ACC112 (cell line): ENCODE measurements at regions not wholly inside any gene's neighbourhood (a gene's known extent, or its start where the extent isn't known, plus 50 kb on each side); places are given as distances from the start of the nearest gene placed in this dataset.

Source experiments
- H2AFZ ChIP-seq: fragments of 200-600 bp; sonication (generic); one replicate; pipeline ENCODE4 v1.6.0; 2017; ENCODE audit warnings: antibody characterized with exemption, low read length; ENCODE audit not compliant: unreplicated experiment
- H3K27ac ChIP-seq: fragments of 200-600 bp; sonication (generic); 2 replicates; pipeline ENCODE4 v1.5.1; 2014; ENCODE audit warnings: low read depth, mild to moderate bottlenecking, antibody characterized with exemption, low read length, moderate library complexity
- H3K27me3 ChIP-seq: fragments of 200-600 bp; sonication (generic); 2 replicates; pipeline ENCODE4 v1.6.1; 2014; ENCODE audit warnings: mild to moderate bottlenecking, antibody characterized with exemption, low read length, moderate library complexity, mixed read lengths; ENCODE audit not compliant: insufficient read depth
- H3K36me3 ChIP-seq: fragments of 200-600 bp; sonication (generic); 2 replicates; pipeline ENCODE4 v1.6.1; 2016; ENCODE audit warnings: mild to moderate bottlenecking, antibody characterized with exemption, low read length, moderate library complexity, mixed read lengths; ENCODE audit not compliant: insufficient read depth
- H3K4me1 ChIP-seq: fragments of 200-600 bp; sonication (generic); one replicate; pipeline ENCODE4 v1.6.1; 2016; ENCODE audit warnings: low read length, mixed read lengths; ENCODE audit not compliant: insufficient read depth, unreplicated experiment, control insufficient read depth
- H3K4me3 ChIP-seq: fragments of 200-600 bp; sonication (generic); 2 replicates; pipeline ENCODE4 v1.5.1; 2014; ENCODE audit warnings: mild to moderate bottlenecking, low read depth, low read length
- H3K79me2 ChIP-seq: fragments of 200-600 bp; sonication (generic); one replicate; pipeline ENCODE4 v1.6.0; 2016; ENCODE audit warnings: low read length; ENCODE audit not compliant: control insufficient read depth, unreplicated experiment, insufficient read depth

DNA sequence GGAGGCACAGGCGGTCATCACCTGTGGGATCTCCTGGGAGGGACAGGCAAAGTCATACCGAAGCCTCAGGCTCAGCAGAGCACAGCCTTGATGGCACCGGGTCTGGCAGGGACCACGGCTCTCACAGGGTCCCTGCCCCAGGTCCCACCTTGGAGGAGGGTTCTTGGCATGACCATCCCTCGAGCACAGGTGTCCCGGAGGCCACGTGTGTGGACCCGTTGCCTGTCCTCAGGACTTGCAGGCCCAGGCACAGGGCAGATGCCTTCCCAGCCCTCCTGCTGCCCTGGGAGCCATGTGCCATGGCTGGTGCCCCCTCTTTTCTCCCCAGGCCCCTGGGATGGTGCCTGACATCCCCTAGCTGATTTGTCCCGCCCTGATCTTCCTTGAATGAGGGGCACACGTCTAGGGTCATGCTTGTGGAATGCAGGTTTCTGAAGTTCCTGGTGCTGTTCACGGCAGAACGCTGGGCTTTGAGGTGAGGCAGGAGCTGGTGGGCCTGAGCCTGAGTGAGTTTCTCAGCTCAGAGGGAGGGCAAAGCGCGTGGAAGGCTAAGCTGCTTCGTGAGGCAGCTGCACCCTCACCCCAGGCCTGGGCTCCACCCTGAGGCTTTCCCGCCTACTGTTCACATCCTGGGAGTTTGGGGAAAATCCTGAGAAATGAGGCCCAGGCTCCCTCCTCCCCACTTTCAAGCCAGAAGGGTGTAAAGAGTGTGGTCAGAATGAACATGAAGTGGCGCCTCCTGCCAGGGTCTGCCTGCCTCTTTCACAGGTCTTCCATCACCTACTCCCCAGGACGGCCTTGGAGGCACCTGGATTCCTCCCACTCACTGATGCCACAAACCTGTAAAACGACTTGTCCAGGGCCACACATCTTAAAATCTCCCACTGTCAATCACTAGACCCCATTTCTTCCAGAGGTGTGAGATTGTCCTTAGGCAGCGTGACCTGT is 325.8 kb upstream of the B3GAT1 start:
- H3K27me3 ChIP-seq = no peaks in the 10 kb centered on the region
- H3K27ac ChIP-seq = no peak overlapping the region
- H2AFZ ChIP-seq = no peak overlapping the region
- H3K36me3 ChIP-seq = no peaks in the 10 kb centered on the region
- H3K4me3 ChIP-seq = no peak overlapping the region
- no peaks in the 10 kb centered on the region for H3K79me2 ChIP-seq
- H3K4me1 ChIP-seq = no peaks in the 10 kb centered on the region

DNA sequence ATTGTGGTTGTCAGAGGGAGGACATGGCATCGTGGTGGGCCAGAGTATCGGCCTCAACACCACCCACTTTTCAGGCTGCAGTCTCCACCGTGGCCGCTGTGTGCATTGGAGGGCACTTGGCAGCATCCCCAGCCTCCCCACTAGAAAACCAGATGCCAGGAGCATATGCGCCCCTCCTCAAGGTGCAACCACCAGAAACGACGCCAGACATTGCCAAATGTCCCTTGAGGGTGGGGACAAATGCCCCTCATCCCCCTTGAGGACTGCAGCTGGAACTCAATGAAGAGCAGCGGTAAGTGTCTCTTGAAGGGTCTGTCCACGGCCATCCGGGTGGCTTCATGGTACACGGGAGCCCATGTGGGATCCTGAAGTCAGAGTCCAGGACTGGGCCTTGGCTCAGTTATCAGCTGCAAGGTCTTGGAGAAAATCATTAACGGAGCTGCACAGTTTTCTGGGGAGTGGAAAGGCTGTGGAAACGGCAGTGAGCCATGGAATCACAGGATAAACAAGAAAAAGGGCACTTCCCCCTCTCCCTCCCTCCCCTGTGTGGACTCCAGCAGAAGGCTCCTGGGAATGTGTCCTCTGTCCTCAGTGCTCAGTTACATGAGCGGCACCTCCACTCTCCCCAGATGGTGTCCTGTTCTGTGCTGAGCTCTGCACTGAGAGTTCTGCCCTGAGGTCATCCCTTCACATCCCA is 324.4 kb upstream of the B3GAT1 start:
- Histone ChIP-seq H2AFZ (no peak overlapping the region), H3K27me3 (no peaks in the 10 kb centered on the region), H3K4me3 (no peak overlapping the region), H3K27ac (no peak overlapping the region), H3K36me3 (no peaks in the 10 kb centered on the region), H3K79me2 (no peaks in the 10 kb centered on the region), H3K4me1 (no peaks in the 10 kb centered on the region)

DNA sequence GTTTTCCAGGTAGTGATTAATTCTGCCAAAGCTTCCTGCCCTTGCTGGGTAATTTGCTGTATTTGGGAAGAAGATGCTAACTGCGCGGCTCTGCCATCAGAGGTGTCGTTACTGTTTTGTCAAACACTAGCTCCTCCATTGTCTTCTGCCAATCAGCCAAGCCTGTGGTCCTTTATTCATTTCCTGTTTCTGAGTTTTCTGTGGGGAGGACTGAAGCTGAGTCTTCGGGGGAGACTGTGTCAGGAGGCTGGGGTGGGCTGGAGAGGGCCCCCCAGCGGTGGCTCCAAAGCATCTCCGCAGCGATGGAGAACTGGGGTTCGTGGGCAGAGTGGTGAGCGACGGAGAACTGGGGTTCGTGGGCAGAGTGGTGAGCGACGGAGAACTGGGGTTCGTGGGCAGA is 322.9 kb upstream of the B3GAT1 start:
- H3K79me2 ChIP-seq = no peaks in the 10 kb centered on the region
- H3K4me1 ChIP-seq = no peaks in the 10 kb centered on the region
- no peaks in the 10 kb centered on the region for H3K36me3 ChIP-seq
- H3K27ac ChIP-seq = no peak overlapping the region
- no peak overlapping the region for H3K4me3 ChIP-seq
- H3K27me3 ChIP-seq = no peaks in the 10 kb centered on the region
- H2AFZ ChIP-seq = no peak overlapping the region

DNA sequence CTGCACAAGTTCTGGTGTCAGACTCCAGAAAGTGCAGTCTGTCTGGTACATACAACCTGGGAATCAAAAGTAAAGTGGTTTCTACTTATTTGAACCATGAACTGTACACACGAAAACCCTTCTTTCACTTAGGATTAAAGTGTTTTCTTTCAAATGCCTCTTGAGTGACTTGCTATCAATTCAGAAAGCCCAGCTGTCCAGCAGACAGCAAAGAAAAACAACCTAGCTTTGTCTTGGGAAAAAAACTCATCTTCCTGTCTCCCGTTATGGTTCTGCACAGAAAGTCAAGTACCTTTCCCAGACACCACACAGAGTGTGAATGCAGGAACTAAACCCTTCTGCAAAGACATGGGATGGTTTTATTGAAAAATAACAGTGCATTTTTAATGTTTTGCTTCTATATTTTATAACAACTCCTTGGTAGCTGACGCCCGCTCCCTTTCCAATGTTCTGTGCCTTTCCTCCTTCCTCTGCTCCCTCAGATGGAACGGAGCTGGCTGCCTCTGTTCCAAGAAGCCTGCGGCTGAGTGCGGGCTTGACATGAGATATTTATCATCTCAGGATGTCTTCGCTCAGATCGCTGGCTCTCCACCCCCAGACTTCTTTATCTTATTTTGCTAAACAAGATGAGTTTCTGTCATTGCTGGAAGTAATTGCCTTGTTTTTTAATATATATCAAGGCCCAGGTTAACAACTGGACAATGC is 322.3 kb upstream of the B3GAT1 start:
- H2AFZ ChIP-seq = no peak overlapping the region
- no peaks in the 10 kb centered on the region for H3K27me3 ChIP-seq
- H3K36me3 ChIP-seq = no peaks in the 10 kb centered on the region
- no peak overlapping the region for H3K27ac ChIP-seq
- no peak overlapping the region for H3K4me3 ChIP-seq
- H3K79me2 ChIP-seq = no peaks in the 10 kb centered on the region
- no peaks in the 10 kb centered on the region for H3K4me1 ChIP-seq

DNA sequence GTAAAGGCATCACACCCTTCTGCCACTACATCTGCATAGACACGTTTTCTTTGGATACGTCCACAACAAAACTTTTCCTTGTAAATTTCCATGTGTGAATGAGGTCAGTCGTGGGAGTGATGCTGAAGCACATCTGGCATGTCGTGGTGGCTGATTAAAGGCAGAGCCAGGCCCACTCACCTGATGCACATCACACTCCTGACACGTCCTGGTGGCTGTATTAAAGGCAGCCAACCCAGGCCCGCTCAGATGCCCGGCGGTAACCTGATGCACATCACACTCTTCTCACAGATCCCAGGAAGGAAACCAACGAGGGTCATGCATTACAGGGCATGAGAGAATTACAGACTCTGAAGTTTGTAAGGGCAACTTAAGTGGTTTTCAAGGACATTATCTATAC is 321.6 kb upstream of the B3GAT1 start:
- no peaks in the 10 kb centered on the region for H3K36me3 ChIP-seq
- H3K27me3 ChIP-seq = no peaks in the 10 kb centered on the region
- no peak overlapping the region for H2AFZ ChIP-seq
- H3K79me2 ChIP-seq = no peaks in the 10 kb centered on the region
- no peaks in the 10 kb centered on the region for H3K4me1 ChIP-seq
- no peak overlapping the region for H3K4me3 ChIP-seq
- no peak overlapping the region for H3K27ac ChIP-seq

DNA sequence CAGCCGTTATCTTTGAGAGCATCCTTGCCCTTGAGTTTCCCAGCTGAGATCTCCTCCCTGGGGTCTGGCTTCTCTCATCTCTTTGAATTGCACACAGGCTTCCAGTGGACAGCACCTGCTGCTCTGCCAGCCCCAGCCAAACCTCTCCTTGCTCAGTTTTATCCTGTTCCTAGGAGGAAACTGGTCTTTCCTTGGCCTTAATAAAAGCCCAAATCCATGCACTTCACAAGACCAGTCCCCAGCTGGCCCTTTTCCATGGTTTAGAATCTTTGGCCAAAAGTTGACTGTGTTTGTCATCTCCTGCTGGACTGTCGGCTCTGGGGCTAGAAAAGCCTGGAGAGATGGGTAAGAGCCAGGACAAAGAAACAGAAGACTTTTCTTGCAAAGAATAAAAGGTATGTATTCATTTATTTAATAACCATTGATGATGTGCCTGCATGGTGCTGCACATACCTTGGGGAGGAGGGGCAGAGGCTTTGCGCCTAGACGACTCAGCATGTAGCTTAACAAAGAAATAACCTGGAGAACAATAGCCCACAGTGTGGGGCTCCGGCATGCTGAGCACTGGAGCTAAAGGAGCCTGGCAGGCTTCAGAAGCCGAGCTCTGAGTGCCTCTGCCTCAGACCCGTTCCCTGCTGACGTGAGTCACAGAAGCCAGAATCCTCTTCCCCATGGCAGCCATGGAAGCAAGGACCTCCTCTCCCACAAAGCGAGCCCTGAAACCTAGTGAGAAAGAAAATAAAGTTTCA is 319.3 kb upstream of the B3GAT1 start:
- Histone ChIP-seq H2AFZ (no peak overlapping the region), H3K79me2 (no peaks in the 10 kb centered on the region), H3K4me1 (no peaks in the 10 kb centered on the region), H3K27me3 (no peaks in the 10 kb centered on the region), H3K36me3 (no peaks in the 10 kb centered on the region), H3K27ac (no peak overlapping the region), H3K4me3 (no peak overlapping the region)

DNA sequence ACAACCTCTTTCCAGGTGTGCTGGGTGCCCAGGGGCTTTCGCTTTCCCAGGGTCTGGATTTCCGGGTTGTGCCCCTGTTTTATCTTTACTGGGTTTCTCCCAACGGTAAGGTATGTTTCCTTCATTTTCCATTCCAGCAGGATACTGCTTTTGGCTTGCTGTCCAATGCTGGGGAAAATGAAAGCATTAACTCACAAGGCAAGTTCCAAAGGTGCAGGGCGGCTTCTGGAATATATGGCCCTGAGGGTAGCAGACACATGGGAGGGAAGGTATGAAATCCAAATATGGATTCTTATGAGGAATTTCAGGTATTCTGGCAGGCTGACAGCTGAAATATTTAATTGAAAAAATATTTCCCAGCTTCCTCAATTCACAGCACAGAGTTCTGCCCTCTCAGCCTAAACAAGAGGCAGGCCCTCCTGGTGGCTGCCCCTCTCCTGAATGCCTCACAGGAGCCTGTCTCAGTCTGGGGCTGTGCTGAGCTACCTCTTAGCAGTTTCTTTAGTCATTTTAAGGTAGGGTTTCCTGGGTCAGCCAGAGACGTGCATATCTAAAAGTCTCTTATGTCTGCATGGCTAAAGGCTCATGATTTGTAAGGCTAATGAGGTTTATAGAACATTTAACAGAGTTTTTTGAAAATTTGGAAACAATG is 318.6 kb upstream of the B3GAT1 start:
- no peak overlapping the region for H3K27ac ChIP-seq
- no peaks in the 10 kb centered on the region for H3K4me1 ChIP-seq
- H3K27me3 ChIP-seq = no peaks in the 10 kb centered on the region
- no peaks in the 10 kb centered on the region for H3K36me3 ChIP-seq
- H2AFZ ChIP-seq = no peak overlapping the region
- H3K79me2 ChIP-seq = no peaks in the 10 kb centered on the region
- H3K4me3 ChIP-seq = no peak overlapping the region

DNA sequence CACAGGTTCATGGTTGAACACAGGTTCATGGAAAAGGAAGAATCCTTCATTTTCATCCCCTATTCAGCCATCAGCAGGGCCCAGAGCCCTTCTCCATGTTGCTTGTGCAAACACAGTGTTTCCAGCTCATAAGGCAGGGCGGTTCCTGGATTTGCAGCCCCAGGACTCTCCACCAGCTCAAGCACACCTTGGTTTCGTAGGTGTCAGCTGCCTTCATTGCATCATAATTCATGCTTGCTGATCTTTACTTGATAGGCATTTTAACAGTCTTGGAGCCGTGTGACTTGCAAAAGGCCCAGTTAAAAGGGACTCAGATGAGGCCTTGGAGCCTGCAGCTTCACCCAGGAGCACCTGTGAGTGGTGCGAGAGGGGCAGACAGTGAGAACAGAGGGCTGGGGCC is 318.1 kb upstream of the B3GAT1 start:
- H3K4me1 ChIP-seq = no peaks in the 10 kb centered on the region
- H3K4me3 ChIP-seq = no peak overlapping the region
- H2AFZ ChIP-seq = no peak overlapping the region
- no peaks in the 10 kb centered on the region for H3K79me2 ChIP-seq
- H3K36me3 ChIP-seq = no peaks in the 10 kb centered on the region
- no peak overlapping the region for H3K27ac ChIP-seq
- no peaks in the 10 kb centered on the region for H3K27me3 ChIP-seq

DNA sequence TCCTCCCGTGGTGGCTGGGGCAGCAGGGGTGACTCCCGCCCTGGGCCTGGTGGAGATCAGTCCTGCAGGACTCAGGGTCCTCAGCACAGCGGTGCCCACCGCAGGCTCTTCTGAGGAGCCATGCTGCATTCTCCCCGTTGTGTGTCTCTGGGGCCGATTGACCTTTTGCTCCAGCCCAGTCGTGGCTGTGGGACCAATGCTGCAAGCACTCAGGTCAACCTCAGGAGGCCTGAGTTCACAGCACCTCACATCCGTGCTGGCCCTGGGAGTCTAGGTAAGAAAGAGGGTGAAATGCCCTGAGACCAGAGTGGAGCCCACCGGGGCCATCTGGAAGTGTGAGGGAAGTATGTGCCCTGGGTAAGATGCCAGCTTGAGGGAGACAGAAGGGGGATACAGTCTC is 316.1 kb upstream of the B3GAT1 start:
- no peaks in the 10 kb centered on the region for H3K4me1 ChIP-seq
- no peaks in the 10 kb centered on the region for H3K36me3 ChIP-seq
- no peaks in the 10 kb centered on the region for H3K27me3 ChIP-seq
- no peaks in the 10 kb centered on the region for H3K79me2 ChIP-seq
- no peak overlapping the region for H3K27ac ChIP-seq
- H2AFZ ChIP-seq = no peak overlapping the region
- H3K4me3 ChIP-seq = no peak overlapping the region

DNA sequence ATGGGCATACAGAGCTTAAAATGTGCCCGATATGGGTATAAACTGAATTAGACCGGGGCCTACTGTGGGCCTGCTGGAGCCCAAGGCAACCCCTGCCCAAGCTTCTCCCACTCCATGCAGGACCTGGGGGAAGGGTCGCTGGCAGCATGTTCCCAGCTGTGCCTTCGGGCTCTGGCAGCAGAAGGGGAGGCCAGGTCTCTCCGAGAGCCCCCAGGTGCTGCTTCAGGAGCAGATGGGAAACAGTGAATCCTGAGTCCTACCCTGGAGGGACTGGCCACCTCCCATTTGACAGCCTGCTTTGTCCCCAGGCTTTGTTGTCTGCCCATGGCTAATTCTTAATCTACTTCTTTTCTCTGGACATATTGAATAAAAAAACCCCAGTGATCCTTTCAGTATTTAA is 315.6 kb upstream of the B3GAT1 start:
- Histone ChIP-seq H3K4me1 (no peaks in the 10 kb centered on the region), H3K4me3 (no peak overlapping the region)

More for the DNA sequence above, 315.6 kb upstream of the B3GAT1 start:
- Histone ChIP-seq H3K27me3 (no peaks in the 10 kb centered on the region), H2AFZ (no peak overlapping the region), H3K36me3 (no peaks in the 10 kb centered on the region), H3K79me2 (no peaks in the 10 kb centered on the region), H3K27ac (no peak overlapping the region)
